GM12892 (cell line): ENCODE measurements at regions not wholly inside any gene's neighbourhood (a gene's known extent, or its start where the extent isn't known, plus 50 kb on each side); places are given as distances from the start of the nearest gene placed in this dataset.

ENCODE experiments used
- POLR2A ChIP-seq: IDR thresholded peaks from 2 replicates; pipeline ENCODE4 v1.6.1; 2011; ENCODE audit warnings: low read depth, low read length, control low read depth
- POLR2AphosphoS5 ChIP-seq: IDR thresholded peaks from 2 replicates; pipeline ENCODE4 v1.6.1; 2011; ENCODE audit warnings: low read depth, low read length, control low read depth
- TAF1 ChIP-seq: IDR thresholded peaks from 2 replicates; pipeline ENCODE4 v1.6.1; 2011; ENCODE audit warnings: low read depth, mild to moderate bottlenecking, control low read depth, low read length, borderline replicate concordance

GRCh38 chr4:132479543-132479942, 669.6 kb upstream of the PCDH10 start:
- TF ChIP-seq POLR2A, result no peak
- TF ChIP-seq TAF1, result no peak
- TF ChIP-seq POLR2AphosphoS5, result no peak
